ENCODE measurements at regions not wholly inside any gene's neighbourhood (a gene's known extent, or its start where the extent isn't known, plus 50 kb on each side); places are given as distances from the start of the nearest gene placed in this dataset.

DNA sequence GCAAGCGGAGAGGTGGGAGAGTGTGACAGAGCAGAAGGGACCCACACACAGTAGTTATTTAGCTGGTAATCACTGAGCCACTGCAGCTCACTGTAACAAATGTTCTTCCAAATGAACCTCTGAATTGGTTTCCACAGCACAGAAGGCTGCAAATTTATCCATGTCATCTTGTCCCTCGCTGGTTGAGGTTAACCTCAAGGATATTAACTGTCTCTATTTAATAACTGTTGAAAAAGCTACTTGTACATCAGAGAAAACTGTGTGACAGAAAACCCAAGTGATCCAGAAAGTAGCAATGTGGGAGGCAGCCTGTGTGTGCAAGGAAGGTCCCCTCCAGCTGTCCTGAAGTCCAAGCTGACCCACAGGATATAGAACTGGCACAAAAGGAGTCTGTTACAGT, 153.6 kb downstream of the DSEL start:
- TF ChIP-seq, protein P1, sequence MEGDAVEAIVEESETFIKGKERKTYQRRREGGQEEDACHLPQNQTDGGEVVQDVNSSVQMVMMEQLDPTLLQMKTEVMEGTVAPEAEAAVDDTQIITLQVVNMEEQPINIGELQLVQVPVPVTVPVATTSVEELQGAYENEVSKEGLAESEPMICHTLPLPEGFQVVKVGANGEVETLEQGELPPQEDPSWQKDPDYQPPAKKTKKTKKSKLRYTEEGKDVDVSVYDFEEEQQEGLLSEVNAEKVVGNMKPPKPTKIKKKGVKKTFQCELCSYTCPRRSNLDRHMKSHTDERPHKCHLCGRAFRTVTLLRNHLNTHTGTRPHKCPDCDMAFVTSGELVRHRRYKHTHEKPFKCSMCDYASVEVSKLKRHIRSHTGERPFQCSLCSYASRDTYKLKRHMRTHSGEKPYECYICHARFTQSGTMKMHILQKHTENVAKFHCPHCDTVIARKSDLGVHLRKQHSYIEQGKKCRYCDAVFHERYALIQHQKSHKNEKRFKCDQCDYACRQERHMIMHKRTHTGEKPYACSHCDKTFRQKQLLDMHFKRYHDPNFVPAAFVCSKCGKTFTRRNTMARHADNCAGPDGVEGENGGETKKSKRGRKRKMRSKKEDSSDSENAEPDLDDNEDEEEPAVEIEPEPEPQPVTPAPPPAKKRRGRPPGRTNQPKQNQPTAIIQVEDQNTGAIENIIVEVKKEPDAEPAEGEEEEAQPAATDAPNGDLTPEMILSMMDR (IDR thresholded peaks at IDR 0.05 in 2 of 3, conservative IDR thresholded peaks at IDR 0.05 in 1 of 3; ENCODE audit: borderline replicate concordance in 1 of 3, insufficient read depth in 1 of 3, low read depth in 2 of 3, low read length in 2 of 3): no peak
- TF ChIP-seq SIN3A (IDR thresholded peaks at IDR 0.05; ENCODE audit: low read depth): no peak
- no peak for TF ChIP-seq POLR2AphosphoS5 (IDR thresholded peaks at IDR 0.05; ENCODE audit: low read depth, low read length)
- TF ChIP-seq EZH2 (IDR thresholded peaks at IDR 0.05): no peak
- TF ChIP-seq RAD21 (IDR thresholded peaks at IDR 0.05; ENCODE audit: low read depth): no peak
- TF ChIP-seq POLR2A (IDR thresholded peaks at IDR 0.05; ENCODE audit: borderline replicate concordance, extremely low read depth, insufficient read depth, insufficient read length): no peak
- no peak for TF ChIP-seq ELF1 (IDR thresholded peaks at IDR 0.05; ENCODE audit: borderline replicate concordance, low read depth)
- TF ChIP-seq, protein P2, sequence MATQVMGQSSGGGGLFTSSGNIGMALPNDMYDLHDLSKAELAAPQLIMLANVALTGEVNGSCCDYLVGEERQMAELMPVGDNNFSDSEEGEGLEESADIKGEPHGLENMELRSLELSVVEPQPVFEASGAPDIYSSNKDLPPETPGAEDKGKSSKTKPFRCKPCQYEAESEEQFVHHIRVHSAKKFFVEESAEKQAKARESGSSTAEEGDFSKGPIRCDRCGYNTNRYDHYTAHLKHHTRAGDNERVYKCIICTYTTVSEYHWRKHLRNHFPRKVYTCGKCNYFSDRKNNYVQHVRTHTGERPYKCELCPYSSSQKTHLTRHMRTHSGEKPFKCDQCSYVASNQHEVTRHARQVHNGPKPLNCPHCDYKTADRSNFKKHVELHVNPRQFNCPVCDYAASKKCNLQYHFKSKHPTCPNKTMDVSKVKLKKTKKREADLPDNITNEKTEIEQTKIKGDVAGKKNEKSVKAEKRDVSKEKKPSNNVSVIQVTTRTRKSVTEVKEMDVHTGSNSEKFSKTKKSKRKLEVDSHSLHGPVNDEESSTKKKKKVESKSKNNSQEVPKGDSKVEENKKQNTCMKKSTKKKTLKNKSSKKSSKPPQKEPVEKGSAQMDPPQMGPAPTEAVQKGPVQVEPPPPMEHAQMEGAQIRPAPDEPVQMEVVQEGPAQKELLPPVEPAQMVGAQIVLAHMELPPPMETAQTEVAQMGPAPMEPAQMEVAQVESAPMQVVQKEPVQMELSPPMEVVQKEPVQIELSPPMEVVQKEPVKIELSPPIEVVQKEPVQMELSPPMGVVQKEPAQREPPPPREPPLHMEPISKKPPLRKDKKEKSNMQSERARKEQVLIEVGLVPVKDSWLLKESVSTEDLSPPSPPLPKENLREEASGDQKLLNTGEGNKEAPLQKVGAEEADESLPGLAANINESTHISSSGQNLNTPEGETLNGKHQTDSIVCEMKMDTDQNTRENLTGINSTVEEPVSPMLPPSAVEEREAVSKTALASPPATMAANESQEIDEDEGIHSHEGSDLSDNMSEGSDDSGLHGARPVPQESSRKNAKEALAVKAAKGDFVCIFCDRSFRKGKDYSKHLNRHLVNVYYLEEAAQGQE (IDR thresholded peaks at IDR 0.05; ENCODE audit: low read depth): no peak

Data from HCT116 (cell line).